ENCODE measurements at regions not wholly inside any gene's neighbourhood (a gene's known extent, or its start where the extent isn't known, plus 50 kb on each side); places are given as distances from the start of the nearest gene placed in this dataset.
"Not testable (repeated sequence)": the region's sequence is repeated elsewhere in the genome, so short reads cannot be mapped to it uniquely, and the experiment has no call there.

- not testable (repeated sequence) for TF ChIP-seq CTCF (IDR thresholded peaks at IDR 0.05; ENCODE audit: low read length); EZH2 (IDR thresholded peaks at IDR 0.05; ENCODE audit: borderline replicate concordance, low read length)
These were observed 81.7 kb downstream of the ACTL7B start for GRCh38 chr9:108774088-108774487.

Measured in OCI-LY1 (cell line).